H54 (cell line): ENCODE measurements at regions not wholly inside any gene's neighbourhood (a gene's known extent, or its start where the extent isn't known, plus 50 kb on each side); places are given as distances from the start of the nearest gene placed in this dataset.
"Not testable (repeated sequence)": the region's sequence is repeated elsewhere in the genome, so short reads cannot be mapped to it uniquely, and the experiment has no call there.

Source experiments
- DNase-seq: peaks from one replicate; pipeline ENCODE4 v3.0.0; 2011; ENCODE audit warnings: low spot score, mixed read lengths; ENCODE audit not compliant: insufficient read length
- FAIRE-seq: peaks from 3 replicates; lab custom pipeline; 2011; peaks lifted over from hg19 to GRCh38; lab: Jason Lieb, UNC
- POLR2A ChIP-seq: IDR thresholded peaks from 2 replicates; pipeline ENCODE4 v1.6.1; 2011; ENCODE audit warnings: low read depth, mild to moderate bottlenecking, low read length

DNA sequence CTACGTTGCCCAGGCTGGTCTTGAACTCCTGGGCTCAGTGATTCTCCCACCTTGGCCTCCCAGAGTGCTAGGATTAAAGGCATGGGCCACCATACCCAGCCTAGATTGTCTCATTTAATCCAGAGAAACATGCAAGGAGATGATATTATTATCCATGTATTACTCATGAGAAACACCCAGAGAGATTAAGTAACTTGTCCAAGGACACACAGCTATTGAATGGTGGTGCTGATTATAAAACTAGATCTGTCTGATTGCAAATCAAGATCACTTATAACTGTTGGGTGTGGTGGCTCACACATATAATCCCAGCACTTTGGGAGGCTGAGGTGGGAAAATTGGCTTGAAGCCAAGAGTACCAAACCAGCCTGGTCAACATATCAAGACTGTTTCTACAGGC lies 94.4 kb upstream of the ZNF217 start:
- TF ChIP-seq POLR2A: no peak
- no peak for DNase-seq
- no peak for FAIRE-seq

DNA sequence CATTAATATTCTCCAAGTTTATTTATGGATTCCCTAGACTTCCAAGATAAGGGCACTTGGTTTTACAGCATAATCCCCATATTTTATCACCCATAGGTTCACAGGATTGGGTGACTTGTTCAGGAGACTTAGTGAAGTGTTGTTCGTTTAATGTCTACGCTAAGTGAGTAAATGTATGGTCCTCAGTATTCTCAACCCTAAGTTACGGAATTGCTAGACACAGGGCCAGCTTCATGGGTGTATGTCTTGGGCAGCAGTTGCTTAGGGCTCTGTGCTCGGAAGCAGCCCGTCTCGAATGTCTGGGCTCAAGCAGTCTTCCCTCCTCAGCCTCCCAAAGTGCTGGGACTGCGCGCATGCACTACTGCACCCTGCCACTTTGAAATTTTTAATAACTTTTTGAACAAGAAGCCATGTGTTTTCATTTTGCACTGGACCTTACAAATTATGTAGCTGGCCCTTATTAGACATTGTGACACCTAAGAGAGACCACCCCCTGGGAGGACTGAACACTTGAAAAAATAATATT lies 91.5 kb upstream of the ZNF217 start:
- DNase-seq: no peak
- TF ChIP-seq POLR2A: no peak
- no peak for FAIRE-seq

DNA sequence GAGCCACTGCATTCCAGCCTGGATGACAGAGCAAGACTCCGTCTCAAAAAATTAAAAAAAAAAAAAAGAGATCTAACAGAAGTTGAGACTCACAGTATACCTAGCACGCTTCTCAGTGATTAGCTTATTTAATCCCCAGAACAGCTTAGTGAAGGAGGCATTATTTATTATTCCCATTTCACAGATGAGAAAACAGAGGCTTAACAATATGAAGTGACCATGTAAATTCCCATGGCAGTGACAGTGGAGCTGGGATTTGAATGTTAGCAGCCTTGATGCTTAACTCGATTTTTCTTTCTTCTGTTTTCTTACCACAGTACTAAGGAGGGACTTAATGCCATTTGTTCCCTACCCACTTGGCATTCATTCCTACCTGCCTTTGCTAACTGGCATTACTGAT lies 89.9 kb upstream of the ZNF217 start:
- FAIRE-seq: no peak
- no peak for TF ChIP-seq POLR2A
- DNase-seq: no peak

DNA sequence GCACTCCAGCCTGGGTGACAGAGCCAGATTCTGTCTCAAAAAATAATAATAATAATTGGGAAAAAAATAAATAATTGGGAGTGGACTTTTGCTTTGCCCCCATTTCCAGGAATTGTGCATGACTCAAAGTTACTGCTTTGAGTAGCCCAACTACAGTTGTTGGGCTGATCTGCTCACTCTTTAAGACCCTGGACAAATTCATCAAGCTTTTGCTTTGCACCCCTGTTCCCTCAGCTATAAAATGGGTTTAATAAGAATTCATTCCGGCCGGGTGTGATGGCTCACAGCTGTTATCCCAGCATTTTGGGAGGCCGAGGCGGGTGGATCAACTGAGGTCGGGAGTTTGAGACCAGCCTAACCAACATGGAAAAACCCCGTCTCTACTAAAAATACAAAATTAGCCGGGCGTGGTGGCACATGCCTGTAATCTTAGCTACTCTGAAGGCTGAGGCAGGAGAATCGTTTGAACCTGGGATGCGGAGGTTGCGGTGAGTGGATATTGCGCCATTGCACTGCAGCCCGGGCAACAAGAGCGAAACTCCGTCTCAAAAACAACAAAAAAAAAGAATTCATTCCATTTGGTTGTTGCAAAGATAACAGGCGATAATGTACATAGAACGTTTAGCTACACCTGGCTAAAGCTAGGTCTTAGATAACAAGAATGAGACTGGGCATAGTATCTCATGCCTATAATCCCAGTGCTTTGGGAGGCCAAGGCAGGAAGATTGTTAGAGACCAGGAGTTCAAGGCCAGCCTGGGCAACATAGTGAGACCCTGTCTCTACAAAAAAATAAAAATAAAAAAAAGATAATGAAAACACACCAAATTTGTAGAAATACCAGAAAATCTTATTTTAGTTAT lies 87.9 kb upstream of the ZNF217 start:
- FAIRE-seq (no peak), DNase-seq (no peak)
- no peak for TF ChIP-seq POLR2A

DNA sequence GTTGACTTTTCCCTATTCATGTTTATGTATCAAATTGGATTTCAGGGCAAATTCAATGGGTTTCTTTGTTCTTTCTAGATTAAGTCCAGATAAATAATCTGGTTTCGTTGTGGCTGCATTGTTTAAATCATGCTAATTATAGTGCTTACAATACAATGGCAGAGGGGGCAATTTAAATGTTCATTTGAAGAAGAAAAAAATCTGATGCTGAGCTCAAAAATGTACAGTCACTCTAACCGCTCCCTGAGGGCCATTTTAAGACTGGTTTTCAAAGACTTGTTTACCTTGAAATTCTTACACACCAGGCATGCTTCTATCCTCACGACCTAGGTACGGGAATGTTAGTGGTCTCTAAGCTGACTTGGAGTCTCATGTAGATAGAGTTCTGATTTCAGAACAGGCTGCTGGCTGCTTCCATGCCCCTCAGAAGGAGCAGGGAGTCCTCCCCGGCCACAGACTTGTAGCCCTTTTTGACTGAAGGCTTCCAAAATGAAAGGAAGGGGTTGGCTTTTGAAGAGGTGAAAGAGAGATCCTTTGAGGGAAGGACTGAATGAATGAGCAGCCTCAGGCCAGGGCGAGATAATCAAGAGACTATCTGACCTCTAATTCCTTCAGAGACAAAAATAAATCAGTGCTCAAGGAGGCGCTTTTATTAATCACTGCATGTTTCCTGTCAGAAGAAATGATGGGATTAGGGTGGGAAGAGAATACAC lies 86.1 kb upstream of the ZNF217 start:
- no peak for TF ChIP-seq POLR2A
- no peak for DNase-seq
- no peak for FAIRE-seq

DNA sequence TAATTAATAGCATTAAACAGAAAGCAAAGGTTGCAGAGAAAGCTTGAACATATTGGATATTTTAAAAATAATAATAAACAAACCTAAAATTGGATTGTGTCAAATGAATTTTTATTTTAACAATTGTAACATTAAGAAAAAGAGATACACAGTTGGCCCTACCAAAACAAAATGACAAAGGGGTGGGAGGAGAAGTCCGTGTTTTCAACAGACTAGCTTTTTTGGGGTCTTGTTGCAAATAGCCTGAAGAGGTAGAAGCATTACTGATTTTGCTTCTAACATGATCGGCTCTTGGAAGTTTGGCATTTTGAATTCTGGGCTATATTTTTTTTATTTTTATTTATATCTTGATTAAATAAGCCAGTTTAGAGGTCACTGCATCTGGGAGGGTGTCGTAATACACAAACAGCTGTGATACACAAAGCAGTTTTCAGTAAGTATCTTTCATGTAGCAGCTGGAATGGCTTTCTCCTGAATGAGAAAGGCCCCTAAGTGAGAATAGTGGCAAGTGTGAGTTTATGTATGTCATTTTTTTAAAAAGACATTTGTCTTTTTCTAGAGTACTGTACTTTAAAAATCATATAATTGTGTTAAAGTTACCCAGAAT lies 85.5 kb upstream of the ZNF217 start:
- TF ChIP-seq POLR2A: no peak

DNA sequence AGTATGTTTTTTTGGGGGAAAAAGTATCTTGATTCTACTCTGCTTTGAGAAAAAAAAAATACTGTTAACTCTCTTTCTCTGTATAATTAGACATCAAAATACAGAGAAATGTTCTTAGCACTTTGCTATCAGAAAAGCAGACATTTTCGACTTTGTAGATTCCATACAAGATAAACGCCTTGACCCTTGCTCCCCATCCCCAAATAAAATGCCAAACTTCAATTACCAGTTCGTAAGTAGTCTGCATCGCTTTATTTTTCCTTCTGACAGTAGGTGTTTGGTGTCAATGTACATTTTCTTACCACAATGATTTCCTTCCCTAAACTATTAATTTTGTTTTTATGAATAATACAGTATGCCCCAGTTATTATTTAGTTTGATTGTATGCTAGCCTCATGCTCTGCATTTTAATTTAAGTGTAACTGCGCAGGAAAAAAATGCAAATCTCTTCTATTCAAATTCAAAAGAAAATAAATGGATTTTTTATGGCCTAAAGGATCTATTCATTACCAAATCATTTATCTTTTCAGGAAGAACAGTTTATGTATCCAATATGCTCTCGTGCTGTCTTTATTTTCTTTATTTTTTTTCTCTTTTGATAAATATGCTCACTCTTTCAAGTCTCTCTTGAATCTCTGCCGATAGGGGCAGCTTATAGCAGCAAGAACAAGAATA lies 84.8 kb upstream of the ZNF217 start:
- no peak for FAIRE-seq
- DNase-seq: no peak
- no peak for TF ChIP-seq POLR2A

More for the DNA sequence above, 85.5 kb upstream of the ZNF217 start:
- DNase-seq (no peak), FAIRE-seq (no peak)

DNA sequence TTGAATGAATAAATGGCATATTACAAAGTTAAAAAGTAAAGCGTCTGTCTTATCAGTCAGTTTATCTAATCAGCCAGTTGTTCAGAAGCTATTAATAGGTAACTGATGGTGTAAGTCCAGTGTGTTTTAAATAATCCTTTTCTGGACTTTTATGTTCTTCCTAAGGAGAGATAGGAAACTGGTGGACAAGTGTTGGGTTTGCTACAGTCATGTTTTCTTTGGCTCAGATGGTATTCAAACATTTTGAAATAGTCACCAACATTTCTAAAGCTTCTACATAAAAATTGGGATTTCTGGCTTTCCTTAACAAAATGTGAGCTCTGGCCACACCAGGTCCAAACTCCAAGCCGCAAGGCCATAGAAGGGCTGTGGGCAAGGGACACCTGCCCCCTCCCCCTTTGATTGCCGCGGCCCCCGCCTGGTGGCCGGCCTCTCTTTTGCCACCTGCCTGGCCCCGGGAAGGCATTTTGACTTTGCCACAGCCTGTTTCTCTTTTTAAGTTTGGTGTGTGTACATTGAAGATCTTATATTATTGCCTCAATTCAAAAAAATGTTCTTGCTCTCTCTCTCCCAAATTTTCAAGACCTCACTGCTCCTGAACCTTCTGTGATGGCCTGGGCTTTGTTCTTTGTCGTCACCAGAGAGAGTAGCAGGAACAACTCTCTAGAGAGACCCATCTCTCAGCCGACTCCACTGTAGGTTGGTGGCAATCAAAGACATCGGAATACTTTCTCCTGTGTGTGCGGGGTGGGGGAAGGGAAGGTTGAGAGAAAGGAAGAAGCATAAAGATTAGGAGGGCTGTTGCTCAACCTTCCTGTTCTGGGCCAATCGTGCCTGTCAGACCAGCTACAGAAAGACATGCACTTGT lies 84.0 kb upstream of the ZNF217 start:
- FAIRE-seq (no peak), DNase-seq (no peak)
- no peak for TF ChIP-seq POLR2A

DNA sequence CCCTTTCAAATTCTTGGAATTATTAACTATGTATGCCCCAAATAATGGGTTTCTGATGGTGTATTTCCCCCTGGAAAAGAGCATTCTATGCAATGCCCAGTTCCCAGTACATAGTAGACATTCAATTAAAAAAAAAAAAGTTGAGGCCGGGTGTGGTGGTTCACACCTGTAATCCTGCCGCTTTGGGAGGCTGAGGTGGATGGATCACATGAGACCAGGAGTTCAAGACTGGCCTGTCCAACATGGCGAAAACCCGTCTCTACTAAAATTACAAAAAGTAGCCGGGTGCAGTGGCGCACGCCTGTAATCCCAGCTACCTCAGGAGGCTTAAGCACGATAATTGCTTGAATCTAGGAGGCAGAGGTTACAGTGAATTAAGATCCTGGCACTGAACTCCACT lies 83.3 kb upstream of the ZNF217 start:
- TF ChIP-seq POLR2A: no peak
- no peak for DNase-seq
- FAIRE-seq: no peak

DNA sequence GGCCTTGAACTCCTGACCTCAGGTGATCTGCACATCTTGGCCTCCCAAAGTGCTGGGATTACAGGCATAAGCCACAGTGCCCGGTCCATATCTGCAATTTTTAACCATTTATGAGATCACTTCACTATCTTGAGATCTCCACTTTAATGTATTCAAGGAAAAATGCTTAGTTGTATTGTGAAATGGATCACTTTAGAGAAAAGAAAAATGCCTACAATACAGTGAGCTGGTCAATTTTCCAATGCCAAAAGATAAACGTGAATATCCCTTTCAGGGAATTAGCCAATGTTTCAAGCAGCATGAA lies 82.8 kb upstream of the ZNF217 start:
- DNase-seq (no peak), FAIRE-seq (no peak)
- TF ChIP-seq POLR2A: no peak

DNA sequence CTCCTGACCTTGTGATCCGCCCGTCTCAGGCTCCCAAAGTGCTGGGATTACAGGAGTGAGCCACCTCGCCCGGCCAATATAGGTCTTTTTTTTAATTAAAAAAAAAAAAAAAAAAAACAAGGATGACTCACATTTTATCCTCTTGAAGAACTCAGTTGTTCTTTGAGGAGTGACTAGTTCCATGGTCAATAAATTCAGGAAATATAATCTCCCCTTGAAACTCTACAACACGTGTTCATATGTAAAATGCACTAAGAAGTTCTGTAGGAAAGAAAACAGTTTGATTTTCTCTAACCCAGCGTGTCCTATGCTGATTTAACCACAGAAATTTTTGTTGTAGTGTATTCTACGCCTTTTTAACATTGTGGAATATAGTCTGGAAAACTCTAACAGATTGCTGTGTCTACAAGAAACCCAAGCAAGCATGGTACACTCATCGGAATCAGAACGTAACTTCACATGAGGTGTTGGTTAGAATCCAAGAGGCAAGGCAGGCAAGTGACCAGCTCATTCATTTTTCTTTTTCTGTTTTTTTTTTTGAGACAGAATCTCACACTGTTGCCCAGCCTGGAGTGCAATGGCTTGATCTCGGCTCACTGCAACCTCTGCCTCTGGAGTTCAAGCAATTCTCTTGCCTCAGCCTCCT lies 79.0 kb upstream of the ZNF217 start:
- no peak for FAIRE-seq

DNA sequence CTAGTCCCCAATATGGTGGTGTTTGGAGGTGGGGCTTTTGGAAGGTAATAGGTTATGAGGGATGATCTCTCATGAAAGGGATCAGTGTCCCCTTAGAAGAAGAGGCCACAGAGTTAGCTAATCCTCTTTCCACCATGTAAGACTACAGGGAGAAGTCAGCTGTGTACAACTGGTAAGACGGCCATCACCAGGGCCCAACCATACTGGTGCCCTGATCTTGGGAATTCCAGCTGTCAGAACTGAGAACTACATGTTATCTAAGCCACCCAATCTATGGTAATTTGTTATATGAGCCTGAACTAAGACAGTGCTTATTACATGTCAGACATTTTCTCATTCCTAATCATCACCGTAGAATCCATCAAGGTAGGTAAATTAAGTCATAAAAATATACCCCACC lies 77.7 kb upstream of the ZNF217 start:
- no peak for TF ChIP-seq POLR2A
- DNase-seq (no peak), FAIRE-seq (no peak)

More for the DNA sequence above, 79.0 kb upstream of the ZNF217 start:
- no peak for TF ChIP-seq POLR2A
- no peak for DNase-seq

DNA sequence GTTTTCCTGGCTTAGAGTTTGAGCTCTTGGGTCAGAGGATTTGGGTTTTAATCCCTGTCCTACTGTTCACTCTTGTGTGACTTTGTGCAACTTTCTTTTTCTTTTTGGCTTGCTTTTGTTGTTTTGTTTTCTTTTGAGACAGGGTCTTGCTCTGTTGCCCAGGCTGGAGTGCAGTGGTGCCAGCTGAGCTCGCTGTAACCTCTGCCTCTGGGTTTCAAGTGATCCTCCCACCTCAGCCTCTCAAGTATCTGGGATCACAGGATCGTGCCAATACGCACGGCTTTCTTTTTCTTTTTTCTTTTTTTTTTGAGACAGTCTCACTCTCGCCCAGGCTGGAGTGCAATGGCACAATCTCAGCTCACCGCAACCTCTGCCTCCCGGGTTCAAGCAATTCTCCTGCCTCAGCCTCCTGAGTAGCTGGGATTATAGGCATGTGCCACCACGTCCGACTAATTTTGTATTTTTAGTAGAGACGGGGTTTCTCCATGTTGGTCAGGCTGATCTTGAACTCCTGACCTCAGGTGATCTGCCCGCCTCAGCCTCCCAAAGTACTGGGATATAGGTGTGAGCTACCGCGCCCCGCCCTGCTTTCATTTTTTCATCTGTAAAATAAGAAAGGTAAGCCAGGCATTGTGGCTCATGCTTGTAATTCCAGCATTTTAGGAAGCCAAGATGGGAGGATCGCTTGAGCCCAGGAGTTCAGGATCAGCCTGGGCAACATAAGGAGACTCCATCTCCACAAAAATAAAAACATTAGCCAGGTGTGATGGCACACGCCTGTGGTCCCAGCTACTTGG lies 76.1 kb upstream of the ZNF217 start:
- DNase-seq, FAIRE-seq: not testable (repeated sequence)
